Astrocyte (in vitro differentiated cells and primary cell): ENCODE measurements at regions not wholly inside any gene's neighbourhood (a gene's known extent, or its start where the extent isn't known, plus 50 kb on each side); places are given as distances from the start of the nearest gene placed in this dataset.

Experiments
- DNase-seq: peaks from one replicate; pipeline ENCODE4 v3.0.0-alpha.2; 2010; ENCODE audit warnings: low read depth
- FAIRE-seq: peaks from 2 replicates; lab custom pipeline; 2011; peaks lifted over from hg19 to GRCh38; lab: Jason Lieb, UNC
- H2AFZ ChIP-seq: 2 replicates; pipeline ENCODE4 v1.6.0; 2012; ENCODE audit warnings: low read depth, low read length, inconsistent platforms
- H3K27ac ChIP-seq: 2 replicates; pipeline ENCODE4 v1.5.1; 2011; ENCODE audit warnings: low read depth, low read length, inconsistent platforms
- H3K27me3 ChIP-seq: 2 replicates; pipeline ENCODE4 v1.6.0; 2011; ENCODE audit warnings: low read length, inconsistent platforms; ENCODE audit not compliant: insufficient read depth
- H3K36me3 ChIP-seq: 2 replicates; pipeline ENCODE4 v1.5.1; 2011; ENCODE audit warnings: low read length, inconsistent platforms; ENCODE audit not compliant: insufficient read depth
- H3K4me1 ChIP-seq: 2 replicates; pipeline ENCODE4 v1.5.1; 2011; ENCODE audit warnings: low read length, inconsistent platforms; ENCODE audit not compliant: insufficient read depth
- H3K4me2 ChIP-seq: 2 replicates; pipeline ENCODE4 v1.6.0; 2012; ENCODE audit warnings: low read length, inconsistent platforms
- H3K4me3 ChIP-seq: 2 replicates; pipeline ENCODE4 v1.5.1; 2011; ENCODE audit warnings: low read depth, mild to moderate bottlenecking, low read length, inconsistent platforms; ENCODE audit not compliant: insufficient read depth
- H3K79me2 ChIP-seq: 2 replicates; pipeline ENCODE4 v1.6.0; 2012; ENCODE audit warnings: mild to moderate bottlenecking, low read length, inconsistent platforms; ENCODE audit not compliant: insufficient read depth
- H3K9ac ChIP-seq: 2 replicates; pipeline ENCODE4 v1.6.0; 2012; ENCODE audit warnings: mild to moderate bottlenecking, low read length, inconsistent platforms
- H3K9me3 ChIP-seq: 2 replicates; pipeline ENCODE4 v1.5.1; 2012; ENCODE audit warnings: low read depth, mild to moderate bottlenecking, low read length, inconsistent platforms; ENCODE audit not compliant: insufficient read depth
- H4K20me1 ChIP-seq: 2 replicates; pipeline ENCODE4 v1.6.0; 2012; ENCODE audit warnings: low read length, inconsistent platforms; ENCODE audit not compliant: insufficient read depth
- H3K27ac Mint-ChIP-seq: one replicate; pipeline ENCODE4 v1.8.0; 2021; ENCODE audit warnings: mild to moderate bottlenecking, mixed read lengths; ENCODE audit not compliant: unreplicated experiment
- H3K27me3 Mint-ChIP-seq: one replicate; pipeline ENCODE4 v1.8.0; 2021; ENCODE audit warnings: low read depth, mixed read lengths; ENCODE audit not compliant: unreplicated experiment
- H3K36me3 Mint-ChIP-seq: one replicate; pipeline ENCODE4 v1.8.0; 2021; ENCODE audit warnings: low read depth, mixed read lengths; ENCODE audit not compliant: unreplicated experiment
- H3K4me1 Mint-ChIP-seq: one replicate; pipeline ENCODE4 v1.8.0; 2021; ENCODE audit warnings: low read depth, mixed read lengths; ENCODE audit not compliant: unreplicated experiment
- H3K4me3 Mint-ChIP-seq: one replicate; pipeline ENCODE4 v1.8.0; 2021; ENCODE audit warnings: mild to moderate bottlenecking, moderate library complexity, mixed read lengths; ENCODE audit not compliant: unreplicated experiment
- H3K9me3 Mint-ChIP-seq: one replicate; pipeline ENCODE4 v1.8.0; 2021; ENCODE audit warnings: mild to moderate bottlenecking, mixed read lengths; ENCODE audit not compliant: unreplicated experiment
- EZH2 ChIP-seq: IDR thresholded peaks from 2 replicates; pipeline ENCODE4 v1.6.1; 2012; ENCODE audit warnings: mild to moderate bottlenecking, low read length, inconsistent platforms; ENCODE audit not compliant: insufficient read depth
- TF ChIP-seq, protein P1 (sequence below): IDR thresholded peaks from 2 replicates; pipeline ENCODE4 v1.5.1; 2011; ENCODE audit warnings: low read depth, mild to moderate bottlenecking, inconsistent platforms, low read length, moderate library complexity; ENCODE audit not compliant: insufficient read depth

DNA sequence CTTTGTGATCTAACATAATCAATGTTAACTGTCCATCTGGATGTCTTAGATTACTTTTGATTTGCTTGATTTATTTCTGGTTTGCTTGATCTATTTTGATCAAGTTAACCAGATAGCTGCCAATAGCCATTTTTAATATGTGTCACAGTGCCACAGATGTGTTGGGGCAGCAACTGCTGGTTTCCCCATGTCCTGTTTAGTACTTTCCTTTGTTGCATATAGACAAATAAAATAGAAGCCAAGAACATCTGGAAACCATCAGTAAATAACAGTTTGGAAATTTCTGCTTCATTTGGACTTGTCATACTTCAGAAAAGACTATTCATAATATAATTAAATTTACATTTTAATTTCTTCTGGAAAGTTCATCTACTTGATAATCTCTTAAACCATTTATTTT lies 145.6 kb upstream of the C21orf91 start:
- Histone ChIP-seq H3K36me3 (no peaks in the 10 kb centered on the region), H3K4me2 (no peak overlapping the region), H3K9ac (no peak overlapping the region), H2AFZ (no peak overlapping the region), H3K27me3 (no peaks in the 10 kb centered on the region), H3K79me2 (no peaks in the 10 kb centered on the region), H3K9me3 (peaks cover 3% of the 10 kb centered on the region), H3K4me3 (no peak overlapping the region), H4K20me1 (no peaks in the 10 kb centered on the region), H3K27ac (no peak overlapping the region), H3K4me1 (no peaks in the 10 kb centered on the region)
- H3K4me1 Mint-ChIP-seq, result no peaks in the 10 kb centered on the region
- H3K36me3 Mint-ChIP-seq, result no peaks in the 10 kb centered on the region
- H3K27ac Mint-ChIP-seq, result no peak overlapping the region
- H3K4me3 Mint-ChIP-seq, result no peak overlapping the region
- no peak for FAIRE-seq
- TF ChIP-seq, protein P1, sequence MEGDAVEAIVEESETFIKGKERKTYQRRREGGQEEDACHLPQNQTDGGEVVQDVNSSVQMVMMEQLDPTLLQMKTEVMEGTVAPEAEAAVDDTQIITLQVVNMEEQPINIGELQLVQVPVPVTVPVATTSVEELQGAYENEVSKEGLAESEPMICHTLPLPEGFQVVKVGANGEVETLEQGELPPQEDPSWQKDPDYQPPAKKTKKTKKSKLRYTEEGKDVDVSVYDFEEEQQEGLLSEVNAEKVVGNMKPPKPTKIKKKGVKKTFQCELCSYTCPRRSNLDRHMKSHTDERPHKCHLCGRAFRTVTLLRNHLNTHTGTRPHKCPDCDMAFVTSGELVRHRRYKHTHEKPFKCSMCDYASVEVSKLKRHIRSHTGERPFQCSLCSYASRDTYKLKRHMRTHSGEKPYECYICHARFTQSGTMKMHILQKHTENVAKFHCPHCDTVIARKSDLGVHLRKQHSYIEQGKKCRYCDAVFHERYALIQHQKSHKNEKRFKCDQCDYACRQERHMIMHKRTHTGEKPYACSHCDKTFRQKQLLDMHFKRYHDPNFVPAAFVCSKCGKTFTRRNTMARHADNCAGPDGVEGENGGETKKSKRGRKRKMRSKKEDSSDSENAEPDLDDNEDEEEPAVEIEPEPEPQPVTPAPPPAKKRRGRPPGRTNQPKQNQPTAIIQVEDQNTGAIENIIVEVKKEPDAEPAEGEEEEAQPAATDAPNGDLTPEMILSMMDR, result no peak
- TF ChIP-seq EZH2, result no peak
- H3K9me3 Mint-ChIP-seq, result no peaks in the 10 kb centered on the region
- H3K27me3 Mint-ChIP-seq, result no peaks in the 10 kb centered on the region
- no peak for DNase-seq

- Histone ChIP-seq H3K4me1 (no peaks in the 10 kb centered on the region), H3K9me3 (peaks cover 3% of the 10 kb centered on the region), H3K9ac (no peak overlapping the region), H3K79me2 (no peaks in the 10 kb centered on the region), H2AFZ (no peak overlapping the region), H3K4me3 (no peak overlapping the region), H3K27ac (no peak overlapping the region), H3K36me3 (no peaks in the 10 kb centered on the region), H3K4me2 (no peak overlapping the region), H4K20me1 (no peaks in the 10 kb centered on the region), H3K27me3 (no peaks in the 10 kb centered on the region)
- Mint-ChIP-seq H3K4me1 (no peaks in the 10 kb centered on the region), H3K9me3 (no peaks in the 10 kb centered on the region), H3K4me3 (no peak overlapping the region), H3K27ac (no peak overlapping the region), H3K27me3 (no peaks in the 10 kb centered on the region), H3K36me3 (no peaks in the 10 kb centered on the region)
- TF ChIP-seq, protein P1, result no peak
- no peak for TF ChIP-seq EZH2
- DNase-seq (no peak), FAIRE-seq (no peak)
These were observed 145.0 kb upstream of the C21orf91 start for GRCh38 chr21:17964199-17964598.

- DNase-seq (no peak), FAIRE-seq (no peak)
- Mint-ChIP-seq H3K27me3 (no peaks in the 10 kb centered on the region), H3K4me1 (no peaks in the 10 kb centered on the region), H3K4me3 (no peak overlapping the region), H3K27ac (no peak overlapping the region), H3K36me3 (no peaks in the 10 kb centered on the region), H3K9me3 (no peaks in the 10 kb centered on the region)
- no peaks in the 10 kb centered on the region for H3K27me3 ChIP-seq
- no peaks in the 10 kb centered on the region for H3K79me2 ChIP-seq
- no peaks in the 10 kb centered on the region for H3K4me1 ChIP-seq
- H3K4me2 ChIP-seq, result no peak overlapping the region
- no peak overlapping the region for H3K9ac ChIP-seq
- no peak overlapping the region for H2AFZ ChIP-seq
- H3K9me3 ChIP-seq, result no peaks in the 10 kb centered on the region
- no peak for TF ChIP-seq EZH2
- TF ChIP-seq, protein P1, result no peak
- no peaks in the 10 kb centered on the region for H3K36me3 ChIP-seq
- no peaks in the 10 kb centered on the region for H4K20me1 ChIP-seq
- H3K4me3 ChIP-seq, result no peak overlapping the region
- no peak overlapping the region for H3K27ac ChIP-seq
These were observed 131.4 kb upstream of the C21orf91 start for GRCh38 chr21:17950591-17950990.
